Activated CD8-positive, alpha-beta memory T cell treated with anti-CD3 and anti-CD28 coated beads for 24 hours (primary cell): ENCODE measurements at regions not wholly inside any gene's neighbourhood (a gene's known extent, or its start where the extent isn't known, plus 50 kb on each side); places are given as distances from the start of the nearest gene placed in this dataset.

Source experiments
- DNase-seq: peaks from one replicate; pipeline ENCODE4 v3.0.0-alpha.2; 2020

GRCh38 chr1:87439821-87440220 is 111.1 kb downstream of the LMO4 start:
- DNase-seq, result no peak

GRCh38 chr1:87449348-87449963 is 120.8 kb downstream of the LMO4 start:
- DNase-seq, result peak; percentile 58

- no peak for DNase-seq
Observed at GRCh38 chr1:87450136-87450535, 121.5 kb downstream of the LMO4 start.

GRCh38 chr1:87450615-87451209 is 122.0 kb downstream of the LMO4 start:
- no peak for DNase-seq

GRCh38 chr1:87451229-87451920 is 122.7 kb downstream of the LMO4 start:
- DNase-seq, result no peak

GRCh38 chr1:87452648-87453047 is 124.0 kb downstream of the LMO4 start:
- DNase-seq, result no peak

- no peak for DNase-seq
Observed at GRCh38 chr1:87457408-87457807, 128.7 kb downstream of the LMO4 start.

GRCh38 chr1:87462894-87463293 is 134.2 kb downstream of the LMO4 start:
- no peak for DNase-seq

- no peak for DNase-seq
Observed at GRCh38 chr1:87464022-87464490, 135.4 kb downstream of the LMO4 start.

GRCh38 chr1:87466621-87467020 is 137.9 kb downstream of the LMO4 start:
- DNase-seq, result no peak

- no peak for DNase-seq
Observed at GRCh38 chr1:87472716-87473115, 144.0 kb downstream of the LMO4 start.

- DNase-seq, result no peak
Observed at GRCh38 chr1:87473203-87473661, 144.6 kb downstream of the LMO4 start.

- no peak for DNase-seq
Observed at GRCh38 chr1:87474098-87474497, 145.4 kb downstream of the LMO4 start.

- no peak for DNase-seq
Observed at GRCh38 chr1:87478231-87478630, 149.6 kb downstream of the LMO4 start.

- no peak for DNase-seq
Observed at GRCh38 chr1:87495147-87495546, 166.5 kb downstream of the LMO4 start.

GRCh38 chr1:87495870-87496269 is 167.2 kb downstream of the LMO4 start:
- DNase-seq, result no peak

- DNase-seq, result no peak
Observed at GRCh38 chr1:87497380-87498203, 168.9 kb downstream of the LMO4 start.

GRCh38 chr1:87501738-87502137 is 173.1 kb downstream of the LMO4 start:
- no peak for DNase-seq

GRCh38 chr1:87505391-87505983 is 176.8 kb downstream of the LMO4 start:
- no peak for DNase-seq

GRCh38 chr1:87506147-87506546 is 177.5 kb downstream of the LMO4 start:
- no peak for DNase-seq

GRCh38 chr1:87508247-87508787 is 179.6 kb downstream of the LMO4 start:
- no peak for DNase-seq

GRCh38 chr1:87510540-87510939 is 181.9 kb downstream of the LMO4 start:
- no peak for DNase-seq

GRCh38 chr1:87511449-87511848 is 182.8 kb downstream of the LMO4 start:
- DNase-seq, result no peak
